OCI-LY1 (cell line): ENCODE measurements at regions not wholly inside any gene's neighbourhood (a gene's known extent, or its start where the extent isn't known, plus 50 kb on each side); places are given as distances from the start of the nearest gene placed in this dataset.

ENCODE experiments used
- H2AFZ ChIP-seq: fragments of 200-600 bp; sonication (generic), shearing (Covaris generic); 2 replicates; pipeline ENCODE4 v1.6.0; 2014; ENCODE audit warnings: antibody characterized with exemption, mild to moderate bottlenecking, low read length
- H3F3A ChIP-seq: fragments of 200-600 bp; sonication (generic), shearing (Covaris generic); 2 replicates; pipeline ENCODE4 v1.6.0; 2014; ENCODE audit warnings: mild to moderate bottlenecking, antibody characterized with exemption, low read length, moderate library complexity; ENCODE audit not compliant: insufficient read depth
- H3K27ac ChIP-seq: fragments of 200-600 bp; sonication (generic); 2 replicates; pipeline ENCODE4 v1.5.1; 2014; ENCODE audit warnings: low read length, mixed run types, mild to moderate bottlenecking, low read depth; ENCODE audit not compliant: poor library complexity, severe bottlenecking
- H3K27me3 ChIP-seq: fragments of 200-600 bp; sonication (generic); 2 replicates; pipeline ENCODE4 v1.6.0; 2014; ENCODE audit warnings: antibody characterized with exemption, mild to moderate bottlenecking, low read length, moderate library complexity; ENCODE audit not compliant: insufficient read depth
- H3K36me3 ChIP-seq: fragments of 200-600 bp; sonication (generic); 2 replicates; pipeline ENCODE4 v1.6.1; 2014; ENCODE audit warnings: mild to moderate bottlenecking, antibody characterized with exemption, low read length, moderate library complexity, mixed read lengths; ENCODE audit not compliant: insufficient read depth
- H3K4me1 ChIP-seq: fragments of 200-600 bp; sonication (generic); 2 replicates; pipeline ENCODE4 v1.5.1; 2014; ENCODE audit warnings: mild to moderate bottlenecking, low read length, moderate library complexity; ENCODE audit not compliant: insufficient read depth, severe bottlenecking
- H3K4me2 ChIP-seq: fragments of 200-600 bp; sonication (generic), shearing (Covaris generic); 2 replicates; pipeline ENCODE4 v1.6.1; 2014; ENCODE audit warnings: low read length
- H3K4me3 ChIP-seq: fragments of 200-600 bp; sonication (generic); 2 replicates; pipeline ENCODE4 v1.5.1; 2014; ENCODE audit warnings: low read length, low read depth, mild to moderate bottlenecking, mixed read lengths; ENCODE audit not compliant: poor library complexity, severe bottlenecking
- H3K79me2 ChIP-seq: fragments of 200-600 bp; shearing (Covaris generic); 2 replicates; pipeline ENCODE4 v1.6.1; 2016; ENCODE audit warnings: mixed run types, low read length, mixed read lengths; ENCODE audit not compliant: insufficient read depth
- H3K9ac ChIP-seq: fragments of 200-600 bp; sonication (generic), shearing (Covaris generic); 2 replicates; pipeline ENCODE4 v1.6.1; 2014; ENCODE audit warnings: mild to moderate bottlenecking, low read length, mixed read lengths
- H3K9me2 ChIP-seq: fragments of 200-600 bp; sonication (generic), shearing (Covaris generic); 2 replicates; pipeline ENCODE4 v1.6.1; 2014; ENCODE audit warnings: low read depth, mild to moderate bottlenecking, low read length, mixed read lengths
- H3K9me3 ChIP-seq: fragments of 200-600 bp; shearing (Covaris generic); 2 replicates; pipeline ENCODE4 v1.6.1; 2014; ENCODE audit warnings: low read length, mixed read lengths
- H4K20me1 ChIP-seq: fragments of 200-600 bp; sonication (generic), shearing (Covaris generic); 2 replicates; pipeline ENCODE4 v1.6.0; 2016; ENCODE audit warnings: mild to moderate bottlenecking, low read length; ENCODE audit not compliant: insufficient read depth
- EZH2 ChIP-seq: fragments of 200-600 bp; sonication (generic), shearing (Covaris generic); IDR thresholded peaks from 2 replicates; pipeline ENCODE4 v1.8.0; 2017; ENCODE audit warnings: borderline replicate concordance, mixed run types, mild to moderate bottlenecking, antibody characterized with exemption, low read length, moderate library complexity, mixed read lengths
- TF ChIP-seq, protein P1 (sequence below): fragments of 200-600 bp; sonication (generic), shearing (Covaris generic); IDR thresholded peaks from 2 replicates; pipeline ENCODE4 v1.5.1; 2017; ENCODE audit warnings: mild to moderate bottlenecking, antibody characterized with exemption, low read length, moderate library complexity, mixed read lengths

DNA sequence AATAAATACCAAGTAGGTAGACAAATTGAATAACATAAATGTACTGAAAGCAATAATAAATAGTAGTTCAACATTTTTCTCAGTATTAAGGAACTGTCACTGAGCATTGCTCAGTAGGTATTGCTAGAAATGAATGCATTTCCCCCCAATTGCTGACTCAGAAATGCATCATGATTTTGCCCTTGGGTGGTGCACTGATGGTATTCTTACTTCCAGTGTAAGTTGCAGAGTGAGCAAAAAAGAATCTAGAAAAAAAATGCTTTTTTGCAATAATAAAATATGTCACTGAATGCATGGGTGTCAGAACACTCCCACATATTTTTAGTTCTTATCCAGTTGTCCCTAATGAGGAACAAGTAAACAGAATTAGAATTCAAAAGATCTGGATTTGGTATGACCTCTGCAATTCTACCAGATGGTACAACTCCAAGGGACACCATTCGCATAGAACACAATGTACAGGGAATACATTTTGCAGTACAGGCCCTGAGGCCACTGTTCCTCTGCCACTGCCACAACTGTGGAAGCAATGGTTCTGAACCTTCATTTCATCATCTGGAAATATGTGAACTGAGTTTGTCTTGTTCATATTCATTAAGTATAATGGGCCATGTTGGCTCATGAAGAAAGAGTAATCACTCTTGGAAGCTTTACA lies 78.0 kb downstream of the ATP6V1G3 start:
- H3K4me3 ChIP-seq = no peak overlapping the region
- no peak overlapping the region for H3K9ac ChIP-seq
- TF ChIP-seq, protein P1, sequence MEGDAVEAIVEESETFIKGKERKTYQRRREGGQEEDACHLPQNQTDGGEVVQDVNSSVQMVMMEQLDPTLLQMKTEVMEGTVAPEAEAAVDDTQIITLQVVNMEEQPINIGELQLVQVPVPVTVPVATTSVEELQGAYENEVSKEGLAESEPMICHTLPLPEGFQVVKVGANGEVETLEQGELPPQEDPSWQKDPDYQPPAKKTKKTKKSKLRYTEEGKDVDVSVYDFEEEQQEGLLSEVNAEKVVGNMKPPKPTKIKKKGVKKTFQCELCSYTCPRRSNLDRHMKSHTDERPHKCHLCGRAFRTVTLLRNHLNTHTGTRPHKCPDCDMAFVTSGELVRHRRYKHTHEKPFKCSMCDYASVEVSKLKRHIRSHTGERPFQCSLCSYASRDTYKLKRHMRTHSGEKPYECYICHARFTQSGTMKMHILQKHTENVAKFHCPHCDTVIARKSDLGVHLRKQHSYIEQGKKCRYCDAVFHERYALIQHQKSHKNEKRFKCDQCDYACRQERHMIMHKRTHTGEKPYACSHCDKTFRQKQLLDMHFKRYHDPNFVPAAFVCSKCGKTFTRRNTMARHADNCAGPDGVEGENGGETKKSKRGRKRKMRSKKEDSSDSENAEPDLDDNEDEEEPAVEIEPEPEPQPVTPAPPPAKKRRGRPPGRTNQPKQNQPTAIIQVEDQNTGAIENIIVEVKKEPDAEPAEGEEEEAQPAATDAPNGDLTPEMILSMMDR = no peak
- TF ChIP-seq EZH2 = no peak
- H3K4me1 ChIP-seq = peaks cover 19% of the 10 kb centered on the region
- H3K9me3 ChIP-seq = no peaks in the 10 kb centered on the region
- no peaks in the 10 kb centered on the region for H3K79me2 ChIP-seq
- no peaks in the 10 kb centered on the region for H3F3A ChIP-seq
- H4K20me1 ChIP-seq = no peaks in the 10 kb centered on the region
- no peak overlapping the region for H3K4me2 ChIP-seq
- no peaks in the 10 kb centered on the region for H3K36me3 ChIP-seq
- no peaks in the 10 kb centered on the region for H3K9me2 ChIP-seq
- no peak overlapping the region for H3K27ac ChIP-seq
- no peak overlapping the region for H2AFZ ChIP-seq
- H3K27me3 ChIP-seq = no peaks in the 10 kb centered on the region

GRCh38 chr1:198455966-198456365 lies 84.5 kb downstream of the ATP6V1G3 start:
- no peaks in the 10 kb centered on the region for H3K79me2 ChIP-seq
- H3K9ac ChIP-seq = no peak overlapping the region
- no peak overlapping the region; the same call in 1 of the 2 replicates for H2AFZ ChIP-seq
- H3K9me2 ChIP-seq = no peaks in the 10 kb centered on the region
- no peaks in the 10 kb centered on the region for H3K27me3 ChIP-seq
- no peak overlapping the region for H3K4me2 ChIP-seq
- no peak overlapping the region for H3K4me3 ChIP-seq
- no peaks in the 10 kb centered on the region for H3K4me1 ChIP-seq
- H3K36me3 ChIP-seq = no peaks in the 10 kb centered on the region
- no peak for TF ChIP-seq EZH2
- TF ChIP-seq, protein P1 = no peak
- H3K27ac ChIP-seq = no peak overlapping the region
- no peaks in the 10 kb centered on the region for H3F3A ChIP-seq
- H4K20me1 ChIP-seq = no peaks in the 10 kb centered on the region
- H3K9me3 ChIP-seq = no peaks in the 10 kb centered on the region

DNA sequence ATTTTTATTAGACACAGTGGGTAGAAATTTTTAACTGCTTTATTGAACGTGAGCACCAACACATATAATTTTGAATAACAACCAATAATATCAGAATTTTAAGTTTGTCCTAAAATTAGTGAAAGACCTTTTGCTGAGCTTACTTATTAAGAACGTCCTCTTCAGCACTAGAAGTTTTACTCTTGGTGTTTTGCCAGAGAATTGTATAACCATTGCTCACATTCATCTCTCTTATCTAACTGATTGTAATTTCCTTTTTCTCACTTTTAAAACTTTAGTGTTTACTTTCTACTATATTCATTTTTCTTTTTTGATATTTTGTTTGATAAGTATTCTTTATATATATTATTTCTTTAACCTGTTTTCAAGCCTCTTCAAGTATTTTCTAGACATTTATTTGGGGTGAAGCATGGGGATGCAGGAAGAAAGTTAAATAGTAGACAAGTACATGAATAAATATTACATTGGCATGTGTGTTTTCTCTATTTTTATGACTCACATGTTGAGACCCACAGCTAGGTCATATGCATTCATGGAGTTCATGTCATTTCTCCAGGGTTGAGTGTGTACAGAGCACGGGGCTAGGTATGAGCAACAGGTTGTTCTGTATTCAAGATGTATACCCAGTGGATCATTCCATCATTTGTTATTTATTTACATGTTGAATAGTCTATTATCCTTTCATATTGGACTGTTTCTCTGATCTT lies 90.6 kb downstream of the ATP6V1G3 start:
- no peaks in the 10 kb centered on the region for H3K79me2 ChIP-seq
- TF ChIP-seq, protein P1 = no peak
- TF ChIP-seq EZH2 = no peak
- H3K27ac ChIP-seq = no peak overlapping the region
- no peaks in the 10 kb centered on the region for H3K9me3 ChIP-seq
- H3K4me3 ChIP-seq = no peak overlapping the region
- H4K20me1 ChIP-seq = no peaks in the 10 kb centered on the region
- H3K4me2 ChIP-seq = no peak overlapping the region
- H3K9me2 ChIP-seq = no peaks in the 10 kb centered on the region
- H3K36me3 ChIP-seq = no peaks in the 10 kb centered on the region
- H3K27me3 ChIP-seq = no peaks in the 10 kb centered on the region
- H3K9ac ChIP-seq = no peak overlapping the region
- H3F3A ChIP-seq = no peaks in the 10 kb centered on the region
- no peaks in the 10 kb centered on the region for H3K4me1 ChIP-seq
- H2AFZ ChIP-seq = no peak overlapping the region
